GM20000 (cell line): ENCODE measurements at regions not wholly inside any gene's neighbourhood (a gene's known extent, or its start where the extent isn't known, plus 50 kb on each side); places are given as distances from the start of the nearest gene placed in this dataset.
A peak's percentile ranks its signal among the peaks of the same experiment; 100 is the strongest.

ENCODE experiments used
- DNase-seq: peaks from one replicate; pipeline ENCODE4 v3.0.0; 2012; ENCODE audit warnings: low spot score
- CTCF ChIP-seq: IDR thresholded peaks from 2 replicates; pipeline ENCODE4 v1.5.1; 2012; ENCODE audit warnings: mild to moderate bottlenecking, control low read depth; ENCODE audit errors: extremely low read depth, missing control alignments

GRCh38 chr2:176447616-176448015, 178.4 kb downstream of the MTX2 start:
- no peak for DNase-seq
- TF ChIP-seq CTCF: no peak

- TF ChIP-seq CTCF: no peak
- DNase-seq: no peak
Observed at GRCh38 chr2:176449852-176450251, 180.6 kb downstream of the MTX2 start.

- no peak for TF ChIP-seq CTCF
- no peak for DNase-seq
Observed at GRCh38 chr2:176453784-176454183, 184.5 kb downstream of the MTX2 start.

GRCh38 chr2:176454893-176455815, 185.9 kb downstream of the MTX2 start:
- peak; percentile 68 for TF ChIP-seq CTCF
- DNase-seq: peak; percentile 57

- no peak for TF ChIP-seq CTCF
- DNase-seq: no peak
Observed at GRCh38 chr2:176455816-176456291, 186.6 kb downstream of the MTX2 start.

- DNase-seq: no peak
- no peak for TF ChIP-seq CTCF
Observed at GRCh38 chr2:176457481-176457880, 188.2 kb downstream of the MTX2 start.

GRCh38 chr2:176461098-176461808, 192.0 kb downstream of the MTX2 start:
- DNase-seq: no peak
- TF ChIP-seq CTCF: no peak
